DMS53 treated with DMSO at 0.1 percent for 48 hours (cell line): ENCODE measurements at regions not wholly inside any gene's neighbourhood (a gene's known extent, or its start where the extent isn't known, plus 50 kb on each side); places are given as distances from the start of the nearest gene placed in this dataset.

Experiments
- DNase-seq: peaks from one replicate; lab custom pipeline; 2025; ENCODE audit not compliant: unreplicated experiment; lab: John Stamatoyannopoulos, UW

GRCh38 chr20:54875307-54875706 is 399.9 kb downstream of the DOK5 start:
- no peak for DNase-seq

GRCh38 chr20:54874718-54875117 is 399.3 kb downstream of the DOK5 start:
- no peak for DNase-seq

- no peak for DNase-seq
These were observed 397.0 kb downstream of the DOK5 start for GRCh38 chr20:54872440-54872839.

- no peak for DNase-seq
These were observed 394.4 kb downstream of the DOK5 start for GRCh38 chr20:54869765-54870164.

GRCh38 chr20:54865273-54865672 is 389.9 kb downstream of the DOK5 start:
- DNase-seq, result no peak

GRCh38 chr20:54860716-54861115 is 385.3 kb downstream of the DOK5 start:
- no peak for DNase-seq

GRCh38 chr20:54856202-54856601 is 380.8 kb downstream of the DOK5 start:
- no peak for DNase-seq

GRCh38 chr20:54849741-54850140 is 374.3 kb downstream of the DOK5 start:
- no peak for DNase-seq

GRCh38 chr20:54848984-54849538 is 373.7 kb downstream of the DOK5 start:
- DNase-seq, result no peak

GRCh38 chr20:54848262-54848661 is 372.9 kb downstream of the DOK5 start:
- DNase-seq, result no peak

GRCh38 chr20:54846948-54847347 is 371.6 kb downstream of the DOK5 start:
- DNase-seq, result no peak

- DNase-seq, result no peak
These were observed 369.0 kb downstream of the DOK5 start for GRCh38 chr20:54844346-54844745.

GRCh38 chr20:54843865-54844264 is 368.5 kb downstream of the DOK5 start:
- DNase-seq, result no peak

GRCh38 chr20:54843431-54843830 is 368.0 kb downstream of the DOK5 start:
- DNase-seq, result no peak

- no peak for DNase-seq
These were observed 363.8 kb downstream of the DOK5 start for GRCh38 chr20:54839224-54839623.

GRCh38 chr20:54837226-54837625 is 361.8 kb downstream of the DOK5 start:
- DNase-seq, result no peak

- DNase-seq, result no peak
These were observed 347.0 kb downstream of the DOK5 start for GRCh38 chr20:54822386-54822785.

- no peak for DNase-seq
These were observed 345.0 kb downstream of the DOK5 start for GRCh38 chr20:54820392-54820791.

GRCh38 chr20:54806462-54806861 is 331.1 kb downstream of the DOK5 start:
- DNase-seq, result no peak

- DNase-seq, result no peak
These were observed 319.5 kb downstream of the DOK5 start for GRCh38 chr20:54794874-54795273.

GRCh38 chr20:54794110-54794509 is 318.7 kb downstream of the DOK5 start:
- DNase-seq, result no peak

GRCh38 chr20:54793291-54793992 is 318.0 kb downstream of the DOK5 start:
- DNase-seq, result no peak

- no peak for DNase-seq
These were observed 317.3 kb downstream of the DOK5 start for GRCh38 chr20:54792688-54793087.
